Activated B cell treated with CpG ODN at 0.5 μM for 24 hours (primary cell): ENCODE measurements at regions not wholly inside any gene's neighbourhood (a gene's known extent, or its start where the extent isn't known, plus 50 kb on each side); places are given as distances from the start of the nearest gene placed in this dataset.

ENCODE experiments used
- ATAC-seq: fragments of 200-7000 bp; cut with Tn5 transposase; one replicate; pipeline ENCODE4 v1.10.0; 2021; ENCODE audit warnings: low read depth, mild to moderate bottlenecking, moderate library complexity
- CTCF ChIA-PET: fragments of 350-600 bp; sonication (Branson Sonifier 250); formaldehyde crosslinking; loops from one replicate; lab custom pipeline; 2021; ENCODE audit warnings: antibody characterized with exemption; lab: Charles Lee
- POLR2A ChIA-PET: fragments of 350-600 bp; sonication (Branson Sonifier 250); formaldehyde crosslinking; loops from one replicate; lab custom pipeline; 2021; ENCODE audit warnings: antibody characterized with exemption; lab: Charles Lee
- DNase-seq: peaks from one replicate; pipeline ENCODE4 v3.0.0; 2022
- H3K27ac Mint-ChIP-seq: one replicate; pipeline ENCODE4 v1.8.0; 2020; ENCODE audit warnings: mixed read lengths
- H3K27me3 Mint-ChIP-seq: one replicate; pipeline ENCODE4 v1.8.0; 2021; ENCODE audit warnings: mixed read lengths
- H3K36me3 Mint-ChIP-seq: one replicate; pipeline ENCODE4 v1.8.0; 2021; ENCODE audit warnings: low read depth, mixed read lengths
- H3K4me1 Mint-ChIP-seq: one replicate; pipeline ENCODE4 v1.8.0; 2021; ENCODE audit warnings: mixed read lengths
- H3K4me3 Mint-ChIP-seq: one replicate; pipeline ENCODE4 v1.8.0; 2020; ENCODE audit warnings: mild to moderate bottlenecking, mixed read lengths
- H3K9me3 Mint-ChIP-seq: one replicate; pipeline ENCODE4 v1.8.0; 2020; ENCODE audit warnings: mixed read lengths
- intact Hi-C: fragments of 100-400 bp; cut with micrococcal nuclease; formaldehyde crosslinking; loops from one replicate; pipeline ENCODE4 v1.15.1; 2024
- TF ChIP-seq, protein P1 (sequence below): fragments of 200-600 bp; IDR thresholded peaks from one replicate; pipeline ENCODE4 v1.8.0; 2022; ENCODE audit warnings: antibody characterized with exemption, mild to moderate bottlenecking

DNA sequence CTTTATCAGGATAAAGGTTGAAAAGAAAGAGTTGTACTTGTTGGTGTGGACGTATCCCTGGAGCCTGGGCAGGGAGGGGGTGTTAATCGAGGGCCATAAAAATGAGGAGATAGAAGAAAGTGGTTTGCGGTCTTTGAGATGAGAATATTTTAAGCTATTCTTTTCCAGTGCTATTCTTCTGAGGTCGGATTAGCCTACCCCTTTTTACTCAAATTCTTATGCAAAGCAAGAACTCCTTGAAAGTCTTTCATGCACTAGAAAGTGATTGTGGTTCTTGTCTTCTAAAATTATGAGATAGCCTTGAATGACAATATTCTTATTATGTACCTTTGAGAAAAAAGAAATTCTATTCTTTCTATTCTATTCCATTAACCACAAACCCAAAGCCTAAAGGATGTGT is 201.3 kb upstream of the SEMA3C start:
- TF ChIP-seq, protein P1, sequence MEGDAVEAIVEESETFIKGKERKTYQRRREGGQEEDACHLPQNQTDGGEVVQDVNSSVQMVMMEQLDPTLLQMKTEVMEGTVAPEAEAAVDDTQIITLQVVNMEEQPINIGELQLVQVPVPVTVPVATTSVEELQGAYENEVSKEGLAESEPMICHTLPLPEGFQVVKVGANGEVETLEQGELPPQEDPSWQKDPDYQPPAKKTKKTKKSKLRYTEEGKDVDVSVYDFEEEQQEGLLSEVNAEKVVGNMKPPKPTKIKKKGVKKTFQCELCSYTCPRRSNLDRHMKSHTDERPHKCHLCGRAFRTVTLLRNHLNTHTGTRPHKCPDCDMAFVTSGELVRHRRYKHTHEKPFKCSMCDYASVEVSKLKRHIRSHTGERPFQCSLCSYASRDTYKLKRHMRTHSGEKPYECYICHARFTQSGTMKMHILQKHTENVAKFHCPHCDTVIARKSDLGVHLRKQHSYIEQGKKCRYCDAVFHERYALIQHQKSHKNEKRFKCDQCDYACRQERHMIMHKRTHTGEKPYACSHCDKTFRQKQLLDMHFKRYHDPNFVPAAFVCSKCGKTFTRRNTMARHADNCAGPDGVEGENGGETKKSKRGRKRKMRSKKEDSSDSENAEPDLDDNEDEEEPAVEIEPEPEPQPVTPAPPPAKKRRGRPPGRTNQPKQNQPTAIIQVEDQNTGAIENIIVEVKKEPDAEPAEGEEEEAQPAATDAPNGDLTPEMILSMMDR, result no peak
- intact Hi-C loops, result no loop called here
- CTCF ChIA-PET, result no interaction called here
- Mint-ChIP-seq H3K9me3 (no peaks in the 10 kb centered on the region), H3K4me1 (no peaks in the 10 kb centered on the region), H3K27me3 (no peaks in the 10 kb centered on the region), H3K36me3 (no peaks in the 10 kb centered on the region), H3K27ac (no peak overlapping the region), H3K4me3 (no peak overlapping the region)
- POLR2A ChIA-PET, result no interaction called here
- DNase-seq, result no peak
- no peak for ATAC-seq

DNA sequence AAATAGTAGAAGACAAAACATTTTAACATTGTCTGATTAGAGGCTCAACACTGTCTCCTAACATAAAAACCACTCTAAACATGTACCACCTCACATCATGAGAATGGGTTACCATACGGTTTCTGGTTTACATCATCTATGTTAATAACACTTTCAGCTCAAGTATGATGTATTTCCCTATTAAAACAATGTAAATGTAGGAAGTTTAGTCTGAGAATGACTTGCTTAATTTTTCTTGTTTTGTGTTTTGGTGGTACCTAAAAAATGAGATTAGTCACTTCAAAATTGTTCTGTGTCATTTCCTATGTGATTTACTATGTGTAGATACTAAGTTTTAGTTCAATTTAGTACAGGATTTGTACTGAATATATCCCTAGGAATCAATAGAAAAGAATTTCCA is 195.8 kb upstream of the SEMA3C start:
- DNase-seq, result no peak
- no peaks in the 10 kb centered on the region for H3K36me3 Mint-ChIP-seq
- ChIA-PET CTCF (no interaction called here), POLR2A (no interaction called here)
- no peaks in the 10 kb centered on the region for H3K9me3 Mint-ChIP-seq
- no peaks in the 10 kb centered on the region for H3K4me1 Mint-ChIP-seq
- no peak overlapping the region for H3K27ac Mint-ChIP-seq
- H3K27me3 Mint-ChIP-seq, result no peaks in the 10 kb centered on the region
- ATAC-seq, result no peak
- no peak overlapping the region for H3K4me3 Mint-ChIP-seq
- TF ChIP-seq, protein P1, result no peak
- intact Hi-C loops, result no loop called here

DNA sequence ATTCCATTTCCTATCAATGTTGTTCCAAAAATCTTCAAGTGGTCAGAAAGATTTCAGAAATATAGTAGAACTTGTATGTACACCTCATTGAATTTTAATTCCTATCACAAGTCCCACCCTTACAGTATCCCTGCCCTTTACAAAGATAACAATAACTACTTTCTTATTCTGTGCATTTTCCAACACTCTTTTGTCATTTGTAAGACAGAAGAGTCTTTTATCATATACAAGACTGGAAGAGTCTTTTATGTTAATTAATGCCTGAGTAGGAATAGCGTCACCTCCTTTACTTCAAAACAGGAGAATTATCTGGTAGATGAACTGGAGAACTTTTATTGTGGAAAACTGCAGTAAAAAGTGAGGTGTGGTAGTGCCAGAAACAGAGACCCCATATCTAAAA is 193.9 kb upstream of the SEMA3C start:
- Mint-ChIP-seq H3K4me3 (no peak overlapping the region), H3K27ac (no peak overlapping the region), H3K9me3 (no peaks in the 10 kb centered on the region), H3K4me1 (no peaks in the 10 kb centered on the region), H3K36me3 (no peaks in the 10 kb centered on the region), H3K27me3 (no peaks in the 10 kb centered on the region)
- intact Hi-C loops, result no loop called here
- DNase-seq (no peak), ATAC-seq (no peak)
- TF ChIP-seq, protein P1, result no peak
- POLR2A ChIA-PET, result no interaction called here
- CTCF ChIA-PET, result no interaction called here

DNA sequence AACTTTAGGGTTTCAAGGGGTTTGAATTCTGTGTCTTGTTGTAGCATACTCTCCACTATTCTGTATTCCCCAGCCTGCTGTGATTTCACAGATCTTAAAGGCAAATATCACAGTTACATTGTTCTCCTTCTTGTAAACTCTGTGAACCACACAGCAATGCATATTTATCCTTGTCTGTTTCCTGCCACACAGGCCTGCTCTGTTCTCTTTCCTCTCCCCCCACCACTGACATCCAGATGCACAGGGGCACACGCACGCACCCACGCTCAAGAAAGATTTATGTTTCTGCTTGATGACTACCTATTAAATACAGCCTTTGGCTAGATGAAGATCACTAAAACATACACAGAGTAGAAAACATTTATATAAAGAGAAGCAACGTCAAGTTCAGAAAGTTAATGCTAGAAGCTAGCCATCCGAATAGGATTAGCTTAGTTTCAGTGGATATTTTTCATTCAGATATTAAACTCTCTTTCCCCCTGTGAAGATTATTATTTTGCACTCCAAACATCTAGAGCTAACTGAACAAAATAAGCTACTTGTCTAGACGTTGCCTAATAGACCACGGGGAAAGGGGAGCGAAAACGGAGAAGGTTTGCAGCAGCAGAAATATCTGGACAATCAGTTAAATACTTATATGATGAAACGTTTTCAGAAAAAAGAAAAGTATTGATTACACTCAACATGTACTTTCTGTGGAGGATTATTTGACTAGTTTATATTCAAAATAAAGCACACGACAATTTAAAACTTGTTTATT is 193.1 kb upstream of the SEMA3C start:
- H3K36me3 Mint-ChIP-seq, result no peaks in the 10 kb centered on the region
- no peaks in the 10 kb centered on the region for H3K4me1 Mint-ChIP-seq

DNA sequence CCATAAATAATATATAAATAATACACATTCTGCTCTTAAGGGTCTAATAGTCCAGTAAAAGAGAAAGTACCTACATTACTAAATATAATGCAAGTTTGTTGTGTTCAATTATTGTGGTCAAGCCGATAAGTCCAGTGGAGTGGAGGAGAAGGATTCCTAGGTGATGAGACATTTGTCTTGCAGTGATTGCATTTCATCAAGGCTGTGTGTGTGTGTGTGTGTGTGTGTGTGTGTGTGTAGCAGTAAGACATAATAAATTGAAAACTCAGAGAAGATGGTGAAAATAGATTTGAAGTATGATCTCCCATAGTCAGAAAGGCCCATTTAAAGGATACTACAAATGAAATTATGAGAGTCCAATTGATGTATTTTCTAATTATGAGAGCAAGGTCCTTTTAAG is 192.5 kb upstream of the SEMA3C start:
- H3K4me1 Mint-ChIP-seq, result no peaks in the 10 kb centered on the region
- no peaks in the 10 kb centered on the region for H3K27me3 Mint-ChIP-seq
- no peak for ATAC-seq
- TF ChIP-seq, protein P1, result no peak
- no peak for DNase-seq
- no peak overlapping the region for H3K4me3 Mint-ChIP-seq
- no peak overlapping the region for H3K27ac Mint-ChIP-seq
- ChIA-PET CTCF (no interaction called here), POLR2A (no interaction called here)
- intact Hi-C loops, result no loop called here
- H3K9me3 Mint-ChIP-seq, result no peaks in the 10 kb centered on the region
- no peaks in the 10 kb centered on the region for H3K36me3 Mint-ChIP-seq

More for the DNA sequence above, 193.1 kb upstream of the SEMA3C start:
- Mint-ChIP-seq H3K4me3 (no peak overlapping the region), H3K27me3 (no peaks in the 10 kb centered on the region), H3K9me3 (no peaks in the 10 kb centered on the region), H3K27ac (no peak overlapping the region)
- no peak for ATAC-seq
- TF ChIP-seq, protein P1, result no peak
- intact Hi-C loops, result no loop called here
- ChIA-PET POLR2A (no interaction called here), CTCF (no interaction called here)
- no peak for DNase-seq
